Right lobe of liver (tissue), 4 donors: ENCODE measurements at regions not wholly inside any gene's neighbourhood (a gene's known extent, or its start where the extent isn't known, plus 50 kb on each side); places are given as distances from the start of the nearest gene placed in this dataset.

Experiments used
- POLR2A ChIP-seq: fragments of 450-650 bp; IDR thresholded peaks from one replicate; pipeline ENCODE4 v1.6.1; 2017; ENCODE audit warnings: antibody characterized with exemption, mild to moderate bottlenecking
- TF ChIP-seq, protein P1 (sequence below), 4 donors: fragments of 200-600 bp in 3 of 4; fragments of 450-650 bp in 1 of 4; IDR thresholded peaks; one replicate each; pipeline versions ENCODE4 v1.5.1 to v1.8.0; 2016 to 2022; ENCODE audit warnings: antibody characterized with exemption in 4 of 4, mild to moderate bottlenecking in 2 of 4
- donor health status: DM: no; HTN: no; CAD: no.
- donor health status: DM: no; HTN: no; CAD: no.
- donor health status: DM: no; HTN: yes; CAD: no.

DNA sequence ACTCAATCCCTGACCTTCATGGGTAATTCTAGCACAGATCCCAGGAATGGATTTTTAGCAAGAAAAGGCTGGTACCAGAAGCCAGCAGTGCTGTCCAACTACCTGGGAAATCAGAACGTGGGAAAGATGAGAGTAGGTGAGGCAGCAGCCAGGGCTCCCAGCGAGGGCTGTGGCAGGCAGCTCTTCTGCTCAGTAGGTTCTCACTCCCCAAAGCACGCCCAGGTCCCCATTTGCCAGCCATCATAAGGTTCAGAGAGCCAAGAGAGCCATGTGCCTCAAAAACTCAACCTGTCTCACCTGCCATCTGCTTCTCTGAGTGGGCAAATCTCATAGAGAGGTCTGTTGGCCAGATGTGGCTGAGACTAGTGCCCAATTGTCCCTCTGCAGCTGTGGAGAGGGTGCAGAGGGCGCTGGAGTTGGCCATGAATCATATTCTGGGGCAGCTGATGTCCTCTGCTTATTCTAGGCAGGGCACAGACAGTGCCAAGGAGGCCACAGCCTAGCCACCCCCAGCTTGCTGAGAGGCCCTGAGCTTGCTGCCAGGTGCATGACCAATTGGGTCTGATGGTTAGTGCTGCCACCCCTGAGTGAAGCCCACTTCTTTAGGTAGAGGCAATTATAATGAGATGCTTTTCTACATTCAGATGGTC lies 81.7 kb upstream of the GATB start:
- TF ChIP-seq, protein P1, sequence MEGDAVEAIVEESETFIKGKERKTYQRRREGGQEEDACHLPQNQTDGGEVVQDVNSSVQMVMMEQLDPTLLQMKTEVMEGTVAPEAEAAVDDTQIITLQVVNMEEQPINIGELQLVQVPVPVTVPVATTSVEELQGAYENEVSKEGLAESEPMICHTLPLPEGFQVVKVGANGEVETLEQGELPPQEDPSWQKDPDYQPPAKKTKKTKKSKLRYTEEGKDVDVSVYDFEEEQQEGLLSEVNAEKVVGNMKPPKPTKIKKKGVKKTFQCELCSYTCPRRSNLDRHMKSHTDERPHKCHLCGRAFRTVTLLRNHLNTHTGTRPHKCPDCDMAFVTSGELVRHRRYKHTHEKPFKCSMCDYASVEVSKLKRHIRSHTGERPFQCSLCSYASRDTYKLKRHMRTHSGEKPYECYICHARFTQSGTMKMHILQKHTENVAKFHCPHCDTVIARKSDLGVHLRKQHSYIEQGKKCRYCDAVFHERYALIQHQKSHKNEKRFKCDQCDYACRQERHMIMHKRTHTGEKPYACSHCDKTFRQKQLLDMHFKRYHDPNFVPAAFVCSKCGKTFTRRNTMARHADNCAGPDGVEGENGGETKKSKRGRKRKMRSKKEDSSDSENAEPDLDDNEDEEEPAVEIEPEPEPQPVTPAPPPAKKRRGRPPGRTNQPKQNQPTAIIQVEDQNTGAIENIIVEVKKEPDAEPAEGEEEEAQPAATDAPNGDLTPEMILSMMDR (IDR thresholded peaks at IDR 0.05), result no peak
- no peak for TF ChIP-seq POLR2A
